BE2C (cell line): ENCODE measurements at regions not wholly inside any gene's neighbourhood (a gene's known extent, or its start where the extent isn't known, plus 50 kb on each side); places are given as distances from the start of the nearest gene placed in this dataset.

Source experiments
- DNase-seq: peaks from one replicate; pipeline ENCODE4 v3.0.0-alpha.2; 2020
- H3K27me3 ChIP-seq: fragments of 250-450 bp; sonication (Bioruptor Pico); 2 replicates; pipeline ENCODE4 v1.5.1; 2020; ENCODE audit warnings: mild to moderate bottlenecking
- H3K36me3 ChIP-seq: fragments of 250-450 bp; sonication (Bioruptor Pico); 2 replicates; pipeline ENCODE4 v1.5.1; 2020; ENCODE audit warnings: mild to moderate bottlenecking
- H3K4me1 ChIP-seq: fragments of 250-450 bp; sonication (Bioruptor Pico); 2 replicates; pipeline ENCODE4 v1.5.1; 2020
- H3K4me3 ChIP-seq: 2 replicates; pipeline ENCODE4 v1.5.1; 2011; ENCODE audit warnings: low read depth, low read length
- H3K9me3 ChIP-seq: fragments of 250-450 bp; sonication (Bioruptor Pico); 2 replicates; pipeline ENCODE4 v1.5.1; 2020
- TF ChIP-seq, protein P1 (sequence below): IDR thresholded peaks from 2 replicates; pipeline ENCODE4 v1.5.1; 2012; ENCODE audit warnings: mild to moderate bottlenecking, low read depth, low read length

DNA sequence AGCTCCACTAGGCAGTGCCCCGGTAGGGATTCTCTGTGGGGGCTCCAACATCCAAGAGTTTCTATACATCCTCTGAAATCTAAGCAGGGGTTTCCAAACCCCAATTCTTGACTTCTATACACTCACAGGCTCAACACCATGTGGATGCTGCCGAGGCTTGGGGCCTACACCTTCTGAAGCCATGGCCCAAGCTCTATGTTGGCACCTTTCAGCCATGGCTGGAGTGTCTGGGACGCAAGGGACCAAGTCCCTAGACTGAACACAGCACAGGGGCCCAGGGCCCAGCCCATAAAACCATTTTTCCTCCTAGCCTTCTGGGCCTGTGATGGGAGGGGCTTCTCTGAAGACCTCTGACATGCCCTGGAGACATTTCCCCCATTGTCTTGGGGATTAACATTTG is 511.8 kb downstream of the TRAM1L1 start:
- Histone ChIP-seq H3K4me3 (no peak overlapping the region), H3K36me3 (no peaks in the 10 kb centered on the region; the same call in 1 of the 2 replicates), H3K9me3 (no peaks in the 10 kb centered on the region), H3K27me3 (no peaks in the 10 kb centered on the region), H3K4me1 (no peaks in the 10 kb centered on the region)
- no peak for DNase-seq
- TF ChIP-seq, protein P1, sequence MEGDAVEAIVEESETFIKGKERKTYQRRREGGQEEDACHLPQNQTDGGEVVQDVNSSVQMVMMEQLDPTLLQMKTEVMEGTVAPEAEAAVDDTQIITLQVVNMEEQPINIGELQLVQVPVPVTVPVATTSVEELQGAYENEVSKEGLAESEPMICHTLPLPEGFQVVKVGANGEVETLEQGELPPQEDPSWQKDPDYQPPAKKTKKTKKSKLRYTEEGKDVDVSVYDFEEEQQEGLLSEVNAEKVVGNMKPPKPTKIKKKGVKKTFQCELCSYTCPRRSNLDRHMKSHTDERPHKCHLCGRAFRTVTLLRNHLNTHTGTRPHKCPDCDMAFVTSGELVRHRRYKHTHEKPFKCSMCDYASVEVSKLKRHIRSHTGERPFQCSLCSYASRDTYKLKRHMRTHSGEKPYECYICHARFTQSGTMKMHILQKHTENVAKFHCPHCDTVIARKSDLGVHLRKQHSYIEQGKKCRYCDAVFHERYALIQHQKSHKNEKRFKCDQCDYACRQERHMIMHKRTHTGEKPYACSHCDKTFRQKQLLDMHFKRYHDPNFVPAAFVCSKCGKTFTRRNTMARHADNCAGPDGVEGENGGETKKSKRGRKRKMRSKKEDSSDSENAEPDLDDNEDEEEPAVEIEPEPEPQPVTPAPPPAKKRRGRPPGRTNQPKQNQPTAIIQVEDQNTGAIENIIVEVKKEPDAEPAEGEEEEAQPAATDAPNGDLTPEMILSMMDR: no peak

DNA sequence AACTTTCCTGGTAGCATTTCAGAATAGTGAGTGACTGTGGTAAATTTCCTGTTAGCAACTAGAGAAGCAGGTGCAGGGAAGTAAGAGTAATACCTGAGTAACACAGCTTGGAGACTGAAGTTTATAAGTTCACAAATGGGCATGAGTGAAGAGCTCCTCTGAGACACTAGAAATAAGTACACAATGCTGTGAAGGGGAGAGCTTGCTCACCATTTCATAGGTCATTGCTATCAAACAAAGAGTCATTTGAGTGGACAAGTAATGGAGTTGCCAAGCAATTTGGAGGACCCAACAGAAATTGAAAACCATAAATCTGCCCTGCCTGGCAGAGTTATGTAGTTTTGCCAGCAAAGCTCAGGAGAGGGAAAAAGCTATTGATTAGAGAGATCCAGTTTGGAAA is 523.6 kb downstream of the TRAM1L1 start:
- H3K27me3 ChIP-seq: no peaks in the 10 kb centered on the region
- DNase-seq: no peak
- H3K36me3 ChIP-seq: no peaks in the 10 kb centered on the region
- no peaks in the 10 kb centered on the region for H3K4me1 ChIP-seq
- H3K9me3 ChIP-seq: no peaks in the 10 kb centered on the region
- H3K4me3 ChIP-seq: no peak overlapping the region
- TF ChIP-seq, protein P1: no peak

DNA sequence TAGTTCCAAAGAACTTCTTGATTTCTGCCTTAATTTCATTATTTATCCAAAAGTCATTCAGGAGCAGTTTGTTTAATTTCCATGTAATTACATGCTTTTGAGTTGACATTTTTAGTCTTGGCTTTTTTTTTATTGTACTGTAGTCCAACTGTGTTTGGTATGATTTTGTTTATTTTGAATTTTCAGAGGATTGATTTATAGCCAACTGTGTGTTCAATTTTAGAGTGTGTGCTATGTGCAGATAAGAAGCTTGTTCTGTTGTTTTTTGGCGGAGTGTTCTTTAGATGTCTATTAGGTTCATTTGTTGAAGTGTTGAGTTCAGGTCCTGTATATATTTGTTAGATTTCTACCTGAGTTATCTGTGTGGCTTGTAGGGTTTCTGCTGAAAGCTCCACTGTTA is 533.6 kb downstream of the TRAM1L1 start:
- H3K4me3 ChIP-seq: no peak overlapping the region
- no peaks in the 10 kb centered on the region for H3K27me3 ChIP-seq
- H3K36me3 ChIP-seq: no peaks in the 10 kb centered on the region
- TF ChIP-seq, protein P1: no peak
- no peaks in the 10 kb centered on the region for H3K4me1 ChIP-seq
- no peaks in the 10 kb centered on the region for H3K9me3 ChIP-seq
- DNase-seq: no peak

DNA sequence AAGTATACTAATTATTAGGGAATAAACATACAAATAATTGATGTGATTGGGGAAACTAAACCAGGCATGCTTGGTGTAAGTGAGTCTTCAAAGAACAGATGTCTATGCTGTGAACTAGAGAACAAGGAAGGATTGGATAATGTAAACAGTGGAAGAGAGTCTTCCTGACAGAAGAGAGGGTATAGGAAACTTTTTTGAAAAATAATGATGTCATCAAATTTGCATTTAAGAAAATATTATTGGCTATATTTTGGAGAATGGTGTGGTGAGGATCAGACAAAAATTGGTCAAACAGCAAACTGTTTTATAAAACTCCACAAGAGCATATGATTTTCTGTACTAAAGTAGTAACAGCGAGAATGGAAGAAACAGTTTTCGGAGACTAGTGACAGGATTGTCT is 537.7 kb downstream of the TRAM1L1 start:
- H3K27me3 ChIP-seq: no peaks in the 10 kb centered on the region
- H3K4me3 ChIP-seq: no peak overlapping the region
- DNase-seq: no peak
- no peaks in the 10 kb centered on the region for H3K36me3 ChIP-seq
- TF ChIP-seq, protein P1: no peak
- H3K4me1 ChIP-seq: no peaks in the 10 kb centered on the region
- H3K9me3 ChIP-seq: no peaks in the 10 kb centered on the region

DNA sequence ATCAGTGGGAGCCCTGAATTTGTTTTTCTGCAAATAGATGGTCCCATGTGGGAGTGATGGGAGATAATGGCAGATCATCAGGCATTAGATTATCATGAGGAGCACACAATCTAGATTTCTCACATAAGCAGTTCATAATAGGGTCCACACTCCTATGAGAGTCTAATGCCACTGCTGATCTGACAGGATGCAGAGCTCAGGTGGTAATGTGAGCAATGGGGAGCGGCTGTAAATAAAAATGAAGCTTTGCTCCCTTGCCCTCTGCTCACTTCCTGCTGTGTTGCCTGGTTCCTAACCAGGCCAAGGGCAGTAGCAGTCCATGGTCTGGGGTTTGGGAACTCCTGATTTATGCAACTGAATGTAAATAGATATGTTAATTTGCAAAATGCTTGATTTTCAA is 538.6 kb downstream of the TRAM1L1 start:
- Histone ChIP-seq H3K36me3 (no peaks in the 10 kb centered on the region), H3K27me3 (no peaks in the 10 kb centered on the region), H3K4me1 (no peaks in the 10 kb centered on the region), H3K9me3 (no peaks in the 10 kb centered on the region), H3K4me3 (no peak overlapping the region)
- no peak for DNase-seq
- TF ChIP-seq, protein P1: no peak

DNA sequence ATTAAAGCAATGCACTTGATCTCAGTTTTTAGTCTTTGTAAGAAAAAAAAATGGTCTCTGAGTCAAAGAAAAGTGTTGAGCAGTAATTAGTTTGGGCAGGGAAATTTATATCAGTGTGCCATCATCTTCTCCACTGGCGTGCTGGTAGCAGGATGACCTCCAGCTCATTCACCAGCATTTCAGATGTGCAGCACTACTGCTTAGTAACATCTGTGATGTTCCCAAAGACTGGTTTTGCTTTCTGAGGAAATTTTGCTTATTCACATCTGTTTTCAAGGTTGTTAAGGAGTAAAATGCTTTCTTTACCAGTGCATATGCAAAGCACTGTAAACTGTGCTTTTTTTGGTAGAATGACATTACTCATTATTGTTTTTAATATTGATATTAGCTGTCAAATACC is 540.4 kb downstream of the TRAM1L1 start:
- Histone ChIP-seq H3K9me3 (no peaks in the 10 kb centered on the region), H3K36me3 (no peaks in the 10 kb centered on the region), H3K4me3 (no peak overlapping the region), H3K27me3 (no peaks in the 10 kb centered on the region), H3K4me1 (no peaks in the 10 kb centered on the region)
- TF ChIP-seq, protein P1: no peak
- no peak for DNase-seq
